PC-3 (cell line): ENCODE measurements at regions not wholly inside any gene's neighbourhood (a gene's known extent, or its start where the extent isn't known, plus 50 kb on each side); places are given as distances from the start of the nearest gene placed in this dataset.
A peak's percentile ranks its signal among the peaks of the same experiment; 100 is the strongest.

ENCODE experiments used
- ATAC-seq: fragments of 200-7000 bp; cut with Tn5 transposase; 2 replicates; pipeline ENCODE4 v1.9.1; 2020; ENCODE audit warnings: mild to moderate bottlenecking, moderate library complexity
- BruUV-seq: library from RNA; stranded (reverse); fragments of 400-500 nt; replicated peaks from 2 replicates; lab custom pipeline; 2021; lab: Mats Ljungman, UMichigan
- CTCF ChIA-PET: fragments of 300-600 bp; sonication (Branson Sonifier 250); formaldehyde crosslinking; loops from one replicate; lab custom pipeline; 2022; ENCODE audit warnings: antibody characterized with exemption; lab: Charles Lee
- POLR2A ChIA-PET: fragments of 300-600 bp; sonication (Branson Sonifier 250); formaldehyde crosslinking; loops from one replicate; lab custom pipeline; 2022; ENCODE audit warnings: antibody characterized with exemption; ENCODE audit not compliant: unreplicated experiment; lab: Charles Lee
- DNase-seq: peaks from one replicate; pipeline ENCODE4 v3.0.0-alpha.2; 2015
- H2AFZ ChIP-seq: fragments of 300-600 bp; sonication (generic); 2 replicates; pipeline ENCODE4 v1.6.0; 2016; ENCODE audit warnings: antibody characterized with exemption, low read length
- H3F3A ChIP-seq: fragments of 300-600 bp; sonication (generic); one replicate; pipeline ENCODE4 v1.6.0; 2017; ENCODE audit warnings: antibody characterized with exemption, low read length, control low read depth, mild to moderate bottlenecking; ENCODE audit not compliant: unreplicated experiment
- H3K27ac ChIP-seq: fragments of 300-600 bp; sonication (generic); 2 replicates; pipeline ENCODE4 v1.5.1; 2016; ENCODE audit warnings: mild to moderate bottlenecking, low read length
- H3K27me3 ChIP-seq: fragments of 300-600 bp; sonication (generic); 2 replicates; pipeline ENCODE4 v1.6.1; 2016; ENCODE audit warnings: low read length, mixed read lengths
- H3K36me3 ChIP-seq: fragments of 300-600 bp; sonication (generic); 2 replicates; pipeline ENCODE4 v1.6.1; 2016; ENCODE audit warnings: low read depth, mixed run types, low read length, mixed read lengths
- H3K4me1 ChIP-seq: fragments of 300-600 bp; sonication (generic); 2 replicates; pipeline ENCODE4 v1.5.1; 2016; ENCODE audit warnings: low read length; ENCODE audit not compliant: insufficient read depth
- H3K4me2 ChIP-seq: fragments of 300-600 bp; sonication (generic); 2 replicates; pipeline ENCODE4 v1.6.0; 2016; ENCODE audit warnings: low read length
- H3K4me3 ChIP-seq: fragments of 300-600 bp; sonication (generic); 2 replicates; pipeline ENCODE4 v1.5.1; 2016; ENCODE audit warnings: mild to moderate bottlenecking, low read length, mixed read lengths
- H3K79me2 ChIP-seq: fragments of 300-600 bp; sonication (generic); 2 replicates; pipeline ENCODE4 v1.6.1; 2017; ENCODE audit warnings: low read length, mixed read lengths
- H3K9ac ChIP-seq: fragments of 300-600 bp; sonication (generic); 2 replicates; pipeline ENCODE4 v1.6.0; 2016; ENCODE audit warnings: mild to moderate bottlenecking, low read length
- H3K9me2 ChIP-seq: fragments of 300-600 bp; sonication (generic); replicated peaks from 2 replicates; pipeline ENCODE4 v1.6.1; 2016; ENCODE audit warnings: mixed run types, low read length, mixed read lengths
- H3K9me3 ChIP-seq: fragments of 300-600 bp; sonication (generic); 2 replicates; pipeline ENCODE4 v1.6.1; 2016; ENCODE audit warnings: low read length, mixed read lengths
- H4K20me1 ChIP-seq: fragments of 300-600 bp; sonication (generic); 2 replicates; pipeline ENCODE4 v1.6.1; 2016; ENCODE audit warnings: low read length, mixed read lengths
- EZH2 ChIP-seq: fragments of 300-600 bp; sonication (generic); IDR thresholded peaks from one replicate; pipeline ENCODE4 v1.6.1; 2017; ENCODE audit warnings: antibody characterized with exemption, mild to moderate bottlenecking, low read length; ENCODE audit not compliant: unreplicated experiment
- EZH2phosphoT487 ChIP-seq: fragments of 300-600 bp; sonication (generic); IDR thresholded peaks from 2 replicates; pipeline ENCODE4 v1.6.1; 2018; ENCODE audit warnings: mild to moderate bottlenecking, antibody characterized with exemption, low read length, borderline replicate concordance
- intact Hi-C: fragments of 100-400 bp; cut with micrococcal nuclease; formaldehyde crosslinking; loops from 2 replicates; pipeline ENCODE4 v1.9.0; 2023
- TF ChIP-seq, protein P1 (sequence below): fragments of 300-600 bp; sonication (generic); conservative IDR thresholded peaks from 2 replicates; pipeline ENCODE4 v1.5.1; 2017; ENCODE audit warnings: antibody characterized with exemption, low read depth, mild to moderate bottlenecking, low read length

DNA sequence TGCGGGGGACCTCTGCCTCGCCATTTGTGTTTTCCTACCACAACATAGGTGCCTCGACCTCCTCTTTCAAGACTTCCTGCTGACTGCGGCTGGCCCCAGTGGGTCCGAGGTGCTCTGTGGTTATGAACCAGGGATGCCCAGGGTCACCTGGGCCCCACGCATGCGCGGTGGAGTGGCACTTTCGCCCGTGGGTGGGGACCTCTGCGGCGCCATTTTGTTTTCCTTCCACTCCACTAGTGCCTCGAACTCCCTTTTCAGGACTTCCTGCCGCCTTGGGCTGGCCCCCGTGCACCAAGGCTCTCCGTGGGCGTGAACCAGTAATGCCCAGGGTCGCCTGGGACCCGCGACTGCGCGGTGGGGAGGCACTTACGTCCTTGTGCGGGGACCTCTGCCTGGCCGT lies 351.6 kb downstream of the ALG10 start:
- ChIA-PET CTCF (no interaction called here), POLR2A (no interaction called here)
- Histone ChIP-seq H3K79me2 (no peaks in the 10 kb centered on the region), H4K20me1 (no peaks in the 10 kb centered on the region), H2AFZ (no peak overlapping the region), H3F3A (no peaks in the 10 kb centered on the region), H3K27me3 (peaks cover 53% of the 10 kb centered on the region), H3K27ac (no peak overlapping the region), H3K4me1 (no peaks in the 10 kb centered on the region), H3K4me2 (no peak overlapping the region), H3K9ac (no peak overlapping the region), H3K4me3 (no peak overlapping the region), H3K36me3 (no peaks in the 10 kb centered on the region), H3K9me2 (no peaks in the 10 kb centered on the region), H3K9me3 (no peaks in the 10 kb centered on the region)
- ATAC-seq (no peak), DNase-seq (no peak)
- no TSS peak for BruUV-seq
- intact Hi-C loops, result no loop called here
- TF ChIP-seq EZH2phosphoT487 (no peak), EZH2 (no peak)
- TF ChIP-seq, protein P1, sequence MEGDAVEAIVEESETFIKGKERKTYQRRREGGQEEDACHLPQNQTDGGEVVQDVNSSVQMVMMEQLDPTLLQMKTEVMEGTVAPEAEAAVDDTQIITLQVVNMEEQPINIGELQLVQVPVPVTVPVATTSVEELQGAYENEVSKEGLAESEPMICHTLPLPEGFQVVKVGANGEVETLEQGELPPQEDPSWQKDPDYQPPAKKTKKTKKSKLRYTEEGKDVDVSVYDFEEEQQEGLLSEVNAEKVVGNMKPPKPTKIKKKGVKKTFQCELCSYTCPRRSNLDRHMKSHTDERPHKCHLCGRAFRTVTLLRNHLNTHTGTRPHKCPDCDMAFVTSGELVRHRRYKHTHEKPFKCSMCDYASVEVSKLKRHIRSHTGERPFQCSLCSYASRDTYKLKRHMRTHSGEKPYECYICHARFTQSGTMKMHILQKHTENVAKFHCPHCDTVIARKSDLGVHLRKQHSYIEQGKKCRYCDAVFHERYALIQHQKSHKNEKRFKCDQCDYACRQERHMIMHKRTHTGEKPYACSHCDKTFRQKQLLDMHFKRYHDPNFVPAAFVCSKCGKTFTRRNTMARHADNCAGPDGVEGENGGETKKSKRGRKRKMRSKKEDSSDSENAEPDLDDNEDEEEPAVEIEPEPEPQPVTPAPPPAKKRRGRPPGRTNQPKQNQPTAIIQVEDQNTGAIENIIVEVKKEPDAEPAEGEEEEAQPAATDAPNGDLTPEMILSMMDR, result no peak

DNA sequence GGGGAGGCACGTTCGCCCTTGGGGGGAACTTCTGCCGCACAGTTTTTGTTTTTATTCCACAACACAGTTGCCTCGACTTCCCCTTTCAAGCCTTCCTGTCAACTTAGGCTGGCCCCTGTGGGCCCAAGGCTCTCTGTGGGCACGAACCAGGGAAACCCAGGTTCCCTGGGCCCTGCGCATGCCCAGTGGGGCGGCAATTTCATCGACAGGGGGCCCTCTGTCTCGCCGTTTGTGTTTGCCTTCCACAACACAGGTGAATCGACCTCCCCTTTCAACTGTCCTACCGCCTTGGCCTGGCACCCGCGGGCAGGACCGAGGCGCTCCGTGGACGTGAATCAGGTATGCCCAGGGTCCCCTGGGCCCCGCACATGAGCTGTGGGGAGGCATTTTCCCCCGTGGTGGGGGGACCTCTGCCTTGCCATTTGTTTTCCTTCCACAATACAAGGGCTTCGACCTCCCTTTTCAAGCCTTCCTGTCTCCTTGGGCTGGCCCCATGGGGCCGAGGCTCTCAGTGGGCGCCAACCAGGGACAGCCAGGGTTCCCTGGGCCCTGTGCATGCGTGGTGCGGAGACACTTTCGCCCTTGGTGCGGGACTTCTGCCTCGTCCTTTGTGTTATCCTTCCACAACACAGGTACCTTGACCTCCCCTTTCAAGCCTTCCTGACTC lies 354.0 kb downstream of the ALG10 start:
- H3K9me2 ChIP-seq, result no peaks in the 10 kb centered on the region
- no peaks in the 10 kb centered on the region for H3K9me3 ChIP-seq
- H3F3A ChIP-seq, result no peaks in the 10 kb centered on the region
- no peak overlapping the region for H3K27ac ChIP-seq
- intact Hi-C loops, result no loop called here
- peaks cover 36% of the 10 kb centered on the region for H3K27me3 ChIP-seq
- H3K9ac ChIP-seq, result no peak overlapping the region
- H3K4me1 ChIP-seq, result no peaks in the 10 kb centered on the region
- no peaks in the 10 kb centered on the region for H3K79me2 ChIP-seq
- no peak overlapping the region for H3K4me3 ChIP-seq
- DNase-seq, result peak; percentile 4
- ChIA-PET CTCF (no interaction called here), POLR2A (no interaction called here)
- ATAC-seq, result no peak
- H4K20me1 ChIP-seq, result no peaks in the 10 kb centered on the region
- peak overlapping the region; percentile 53; the same call in 1 of the 2 replicates for H2AFZ ChIP-seq
- no peak for TF ChIP-seq EZH2
- TF ChIP-seq, protein P1, result no peak
- TF ChIP-seq EZH2phosphoT487, result no peak
- H3K4me2 ChIP-seq, result peak overlapping the region; percentile 34; the same call in 1 of the 2 replicates
- H3K36me3 ChIP-seq, result no peaks in the 10 kb centered on the region
- no TSS peak for BruUV-seq

DNA sequence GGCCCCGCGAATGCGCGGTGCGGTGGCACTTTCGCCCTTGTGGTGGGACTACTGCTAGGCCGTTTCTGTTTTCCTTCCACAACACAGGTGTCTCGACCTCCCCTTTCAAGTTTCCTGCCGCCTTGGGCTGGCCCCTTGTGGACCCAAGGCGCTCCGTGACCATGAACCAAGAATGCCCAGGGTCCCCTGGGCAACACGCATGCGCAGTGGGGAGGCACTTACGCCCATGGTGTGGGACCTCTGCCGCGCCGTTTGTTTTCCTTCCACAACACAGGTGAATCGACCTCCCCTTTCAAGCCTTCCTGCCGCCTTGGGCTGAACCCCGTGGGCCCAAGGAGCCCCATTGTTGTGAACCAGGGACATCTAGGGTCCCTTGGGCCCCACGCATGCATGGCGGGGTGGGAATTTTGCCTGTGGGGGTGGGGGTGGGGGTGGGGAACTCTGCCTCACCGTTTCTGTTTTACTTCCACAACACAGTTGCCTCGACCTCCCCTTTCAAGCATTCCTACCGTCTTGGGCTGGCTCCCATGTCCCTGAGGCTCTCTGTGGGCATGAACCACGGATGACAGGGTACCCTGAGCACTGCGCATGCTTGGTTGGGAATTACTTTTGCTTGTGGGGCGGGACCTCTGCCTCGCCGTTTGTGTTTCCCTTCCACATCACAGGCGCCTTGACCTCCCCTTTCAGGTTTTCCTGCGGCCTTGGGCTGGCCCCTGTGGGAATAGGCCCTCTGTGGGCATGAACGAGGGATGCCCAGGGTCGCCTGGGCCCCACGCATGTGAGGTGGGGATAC lies 355.1 kb downstream of the ALG10 start:
- BruUV-seq, result no TSS peak
- POLR2A ChIA-PET, result no interaction called here

More for the DNA sequence above, 355.1 kb downstream of the ALG10 start:
- Histone ChIP-seq H4K20me1 (no peaks in the 10 kb centered on the region), H3K4me3 (no peak overlapping the region), H3K9ac (no peak overlapping the region), H3K4me2 (no peak overlapping the region), H3F3A (no peaks in the 10 kb centered on the region), H3K79me2 (no peaks in the 10 kb centered on the region), H3K27me3 (peaks cover 33% of the 10 kb centered on the region), H3K9me3 (no peaks in the 10 kb centered on the region), H2AFZ (no peak overlapping the region), H3K36me3 (no peaks in the 10 kb centered on the region), H3K4me1 (no peaks in the 10 kb centered on the region), H3K9me2 (no peaks in the 10 kb centered on the region), H3K27ac (no peak overlapping the region)
- TF ChIP-seq, protein P1, result no peak
- TF ChIP-seq EZH2phosphoT487, result no peak
- TF ChIP-seq EZH2, result no peak
- ATAC-seq (no peak), DNase-seq (no peak)
- intact Hi-C loops, result no loop called here
- CTCF ChIA-PET, result no interaction called here
